ENCODE measurements at regions not wholly inside any gene's neighbourhood (a gene's known extent, or its start where the extent isn't known, plus 50 kb on each side); places are given as distances from the start of the nearest gene placed in this dataset.

DNA sequence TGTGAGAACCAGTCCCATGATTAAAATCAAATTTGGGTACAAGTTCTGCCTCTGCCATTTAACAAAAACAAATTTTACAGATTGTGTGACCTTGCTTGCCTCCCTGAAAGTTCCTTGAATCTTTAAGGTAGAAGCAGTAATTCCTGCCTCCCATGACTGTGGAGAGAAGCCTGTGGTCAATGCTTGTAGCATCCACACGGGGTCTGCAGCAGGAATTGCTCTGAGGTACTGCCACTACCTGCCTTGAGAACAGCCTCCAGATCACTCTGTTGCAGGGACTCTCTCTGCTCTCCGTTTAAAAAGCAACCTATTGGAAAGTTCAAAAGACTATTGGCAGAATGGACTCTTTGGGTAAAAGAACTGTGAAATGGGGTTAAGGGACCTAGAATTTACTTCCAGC is 75.9 kb downstream of the SST start:
- H3K27me3 Mint-ChIP-seq (ENCODE audit: insufficient read depth, unreplicated experiment): peaks cover 2% of the 10 kb centered on the region
- H3K4me1 Mint-ChIP-seq (ENCODE audit: low read depth, unreplicated experiment): no peaks in the 10 kb centered on the region
- no peak for DNase-seq
- Histone ChIP-seq H3K27me3 (replicated peaks; ENCODE audit: control insufficient read depth, insufficient read depth, low read length) (no peaks in the 10 kb centered on the region; the same call in 1 of the 2 replicates), H3K4me1 (no peaks in the 10 kb centered on the region), H3K4me3 (ENCODE audit: low read depth, low read length) (no peak overlapping the region), H3K9me3 (no peaks in the 10 kb centered on the region), H3K36me3 (ENCODE audit: control insufficient read depth, insufficient read depth, low read length) (no peaks in the 10 kb centered on the region)
- H3K36me3 Mint-ChIP-seq (ENCODE audit: insufficient read depth, unreplicated experiment): peaks cover 4% of the 10 kb centered on the region
- POLR2A ChIA-PET: no interaction called here
- intact Hi-C loops (cut with micrococcal nuclease; ENCODE audit: unreplicated experiment): no loop called here
- CTCF ChIA-PET: no interaction called here
- H3K9me3 Mint-ChIP-seq (ENCODE audit: unreplicated experiment): no peaks in the 10 kb centered on the region
- no TSS peak for BruUV-seq (replicated peaks)
- H3K27ac Mint-ChIP-seq (ENCODE audit: unreplicated experiment): no peak overlapping the region
- TF ChIP-seq CTCF (IDR thresholded peaks at IDR 0.05; ENCODE audit: insufficient read depth in 1 of 2, low read depth in 1 of 2, low read length in 1 of 2, severe bottlenecking in 1 of 2, unreplicated experiment in 1 of 2): no peak
- no peak overlapping the region for H3K4me3 Mint-ChIP-seq (ENCODE audit: unreplicated experiment)

- H3K4me1 Mint-ChIP-seq (ENCODE audit: low read depth, unreplicated experiment): no peaks in the 10 kb centered on the region
- H3K4me3 Mint-ChIP-seq (ENCODE audit: unreplicated experiment): no peak overlapping the region
- TF ChIP-seq CTCF (IDR thresholded peaks at IDR 0.05; ENCODE audit: insufficient read depth in 1 of 2, low read depth in 1 of 2, low read length in 1 of 2, severe bottlenecking in 1 of 2, unreplicated experiment in 1 of 2): no peak
- no peak overlapping the region for H3K27ac Mint-ChIP-seq (ENCODE audit: unreplicated experiment)
- DNase-seq: no peak
- POLR2A ChIA-PET: no interaction called here
- H3K36me3 Mint-ChIP-seq (ENCODE audit: insufficient read depth, unreplicated experiment): peaks cover 4% of the 10 kb centered on the region
- intact Hi-C loops (cut with micrococcal nuclease; ENCODE audit: unreplicated experiment): no loop called here
- Histone ChIP-seq H3K4me3 (ENCODE audit: low read depth, low read length) (no peak overlapping the region), H3K9me3 (no peaks in the 10 kb centered on the region), H3K36me3 (ENCODE audit: control insufficient read depth, insufficient read depth, low read length) (no peaks in the 10 kb centered on the region), H3K27me3 (replicated peaks; ENCODE audit: control insufficient read depth, insufficient read depth, low read length) (no peaks in the 10 kb centered on the region; the same call in 1 of the 2 replicates), H3K4me1 (no peaks in the 10 kb centered on the region)
- BruUV-seq (replicated peaks): no TSS peak
- no peaks in the 10 kb centered on the region for H3K9me3 Mint-ChIP-seq (ENCODE audit: unreplicated experiment)
- CTCF ChIA-PET: interaction anchor here (1.1 kb wide), 1 partner anchor 22 kb away, joined by 3 read pairs; no protein-coding TSS in a partner anchor
- peaks cover 2% of the 10 kb centered on the region for H3K27me3 Mint-ChIP-seq (ENCODE audit: insufficient read depth, unreplicated experiment)
These were observed 76.7 kb downstream of the SST start for GRCh38 chr3:187593451-187593850.

- H3K4me1 ChIP-seq: no peaks in the 10 kb centered on the region
- H3K4me1 Mint-ChIP-seq (ENCODE audit: low read depth, unreplicated experiment): no peaks in the 10 kb centered on the region
- H3K36me3 ChIP-seq (ENCODE audit: control insufficient read depth, insufficient read depth, low read length): no peaks in the 10 kb centered on the region
- H3K4me3 Mint-ChIP-seq (ENCODE audit: unreplicated experiment): no peak overlapping the region
- intact Hi-C loops (cut with micrococcal nuclease; ENCODE audit: unreplicated experiment): no loop called here
- H3K4me3 ChIP-seq (ENCODE audit: low read depth, low read length): no peak overlapping the region
- no peak overlapping the region for H3K27ac Mint-ChIP-seq (ENCODE audit: unreplicated experiment)
- H3K9me3 ChIP-seq: no peaks in the 10 kb centered on the region
- ChIA-PET POLR2A (interaction anchor here (0.5 kb wide), 1 partner anchor 452 kb away, joined by 3 read pairs; the partner anchor contains the start of gene RPL39L), CTCF (no interaction called here)
- no peaks in the 10 kb centered on the region for H3K9me3 Mint-ChIP-seq (ENCODE audit: unreplicated experiment)
- BruUV-seq (replicated peaks): no TSS peak
- peaks cover 3% of the 10 kb centered on the region for H3K27me3 Mint-ChIP-seq (ENCODE audit: insufficient read depth, unreplicated experiment)
- H3K36me3 Mint-ChIP-seq (ENCODE audit: insufficient read depth, unreplicated experiment): peaks cover 4% of the 10 kb centered on the region
- DNase-seq: no peak
- no peaks in the 10 kb centered on the region for H3K27me3 ChIP-seq (replicated peaks; ENCODE audit: control insufficient read depth, insufficient read depth, low read length)
- TF ChIP-seq CTCF (IDR thresholded peaks at IDR 0.05; ENCODE audit: insufficient read depth in 1 of 2, low read depth in 1 of 2, low read length in 1 of 2, severe bottlenecking in 1 of 2, unreplicated experiment in 1 of 2): no peak
These were observed 79.2 kb downstream of the SST start for GRCh38 chr3:187590861-187591576.
